ENCODE measurements at regions not wholly inside any gene's neighbourhood (a gene's known extent, or its start where the extent isn't known, plus 50 kb on each side); places are given as distances from the start of the nearest gene placed in this dataset.

DNA sequence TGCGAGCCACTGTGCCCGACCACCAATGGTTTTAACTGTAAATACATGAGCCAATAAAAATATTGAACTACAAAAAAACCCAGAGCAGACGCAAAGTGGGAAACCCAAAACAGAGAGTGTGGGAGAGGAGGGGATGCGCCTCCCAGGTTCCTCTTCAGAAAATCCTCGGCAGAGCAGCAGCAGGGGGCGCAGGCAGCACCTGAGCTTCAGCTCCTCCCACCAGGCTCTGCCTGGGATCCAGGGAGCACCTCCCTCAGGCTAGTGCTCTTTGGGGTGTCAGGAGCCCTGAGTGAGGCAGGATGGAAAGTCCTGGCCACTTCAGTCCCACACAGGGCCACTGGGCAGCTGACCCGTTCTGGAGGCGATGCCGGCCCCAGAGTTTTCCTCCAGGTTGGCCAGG lies 536.9 kb upstream of the CDH4 start:
- Histone ChIP-seq H3K79me2 (ENCODE audit: low read length) (no peaks in the 10 kb centered on the region), H3K27ac (ENCODE audit: low read length) (no peak overlapping the region), H2AFZ (ENCODE audit: low read length) (no peak overlapping the region), H4K20me1 (ENCODE audit: insufficient read depth, low read length) (no peaks in the 10 kb centered on the region), H3K4me1 (ENCODE audit: low read length) (no peaks in the 10 kb centered on the region), H3K36me3 (replicated peaks; ENCODE audit: insufficient read depth, low read length) (no peaks in the 10 kb centered on the region), H3F3A (ENCODE audit: insufficient read depth, low read length) (no peaks in the 10 kb centered on the region), H3K27me3 (replicated peaks; ENCODE audit: insufficient read depth, low read length) (no peaks in the 10 kb centered on the region), H3K9me3 (replicated peaks; ENCODE audit: insufficient read depth, low read length) (no peaks in the 10 kb centered on the region), H3K4me3 (ENCODE audit: low read length) (no peak overlapping the region), H3K9me2 (replicated peaks; ENCODE audit: insufficient read depth, low read length) (no peaks in the 10 kb centered on the region), H3K9ac (ENCODE audit: low read length) (no peak overlapping the region), H3K4me2 (ENCODE audit: low read depth, low read length) (no peak overlapping the region)
- no peak for DNase-seq
- TF ChIP-seq EZH2phosphoT487 (IDR thresholded peaks at IDR 0.05; ENCODE audit: low read length) (no peak), EZH2 (optimal IDR thresholded peaks at IDR 0.05; ENCODE audit: low read depth, low read length) (no peak)
- TF ChIP-seq, protein P1, sequence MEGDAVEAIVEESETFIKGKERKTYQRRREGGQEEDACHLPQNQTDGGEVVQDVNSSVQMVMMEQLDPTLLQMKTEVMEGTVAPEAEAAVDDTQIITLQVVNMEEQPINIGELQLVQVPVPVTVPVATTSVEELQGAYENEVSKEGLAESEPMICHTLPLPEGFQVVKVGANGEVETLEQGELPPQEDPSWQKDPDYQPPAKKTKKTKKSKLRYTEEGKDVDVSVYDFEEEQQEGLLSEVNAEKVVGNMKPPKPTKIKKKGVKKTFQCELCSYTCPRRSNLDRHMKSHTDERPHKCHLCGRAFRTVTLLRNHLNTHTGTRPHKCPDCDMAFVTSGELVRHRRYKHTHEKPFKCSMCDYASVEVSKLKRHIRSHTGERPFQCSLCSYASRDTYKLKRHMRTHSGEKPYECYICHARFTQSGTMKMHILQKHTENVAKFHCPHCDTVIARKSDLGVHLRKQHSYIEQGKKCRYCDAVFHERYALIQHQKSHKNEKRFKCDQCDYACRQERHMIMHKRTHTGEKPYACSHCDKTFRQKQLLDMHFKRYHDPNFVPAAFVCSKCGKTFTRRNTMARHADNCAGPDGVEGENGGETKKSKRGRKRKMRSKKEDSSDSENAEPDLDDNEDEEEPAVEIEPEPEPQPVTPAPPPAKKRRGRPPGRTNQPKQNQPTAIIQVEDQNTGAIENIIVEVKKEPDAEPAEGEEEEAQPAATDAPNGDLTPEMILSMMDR (IDR thresholded peaks at IDR 0.05; ENCODE audit: low read length): no peak

DNA sequence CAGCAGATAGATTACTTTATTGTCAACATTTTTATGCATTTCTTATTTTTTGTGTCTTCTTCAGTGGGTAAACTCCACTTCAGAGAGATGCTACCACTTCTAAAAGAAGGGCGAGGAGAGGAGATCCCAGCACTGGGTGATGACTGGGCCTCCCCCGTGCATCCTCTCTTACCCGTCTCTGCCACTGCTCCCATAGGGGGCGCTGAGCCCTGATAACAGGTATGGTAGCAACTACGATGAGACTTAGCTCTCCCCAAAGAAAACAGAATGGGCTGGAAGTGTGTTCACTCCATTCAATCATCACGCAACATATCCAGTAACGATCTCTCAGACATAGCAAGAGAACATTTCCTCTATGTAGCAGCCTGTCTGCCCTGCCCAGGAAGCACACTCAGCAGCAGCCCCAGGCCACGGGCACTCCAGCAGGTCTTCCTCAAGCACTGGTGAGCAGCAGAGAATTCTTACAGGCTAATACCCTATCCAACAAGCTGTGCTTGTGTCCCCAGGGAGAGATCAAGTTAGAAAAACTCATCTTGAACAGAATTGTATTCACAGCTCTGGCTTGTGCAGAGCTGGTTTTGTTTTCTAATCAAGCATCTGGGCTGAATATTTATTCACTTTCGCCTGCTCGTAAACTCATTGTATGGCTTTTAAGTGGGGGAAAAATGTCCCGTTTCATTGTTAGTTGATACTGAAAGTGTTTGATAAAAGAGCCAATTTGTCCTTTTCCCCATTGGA lies 533.1 kb upstream of the CDH4 start:
- no peaks in the 10 kb centered on the region for H3K79me2 ChIP-seq (ENCODE audit: low read length)

DNA sequence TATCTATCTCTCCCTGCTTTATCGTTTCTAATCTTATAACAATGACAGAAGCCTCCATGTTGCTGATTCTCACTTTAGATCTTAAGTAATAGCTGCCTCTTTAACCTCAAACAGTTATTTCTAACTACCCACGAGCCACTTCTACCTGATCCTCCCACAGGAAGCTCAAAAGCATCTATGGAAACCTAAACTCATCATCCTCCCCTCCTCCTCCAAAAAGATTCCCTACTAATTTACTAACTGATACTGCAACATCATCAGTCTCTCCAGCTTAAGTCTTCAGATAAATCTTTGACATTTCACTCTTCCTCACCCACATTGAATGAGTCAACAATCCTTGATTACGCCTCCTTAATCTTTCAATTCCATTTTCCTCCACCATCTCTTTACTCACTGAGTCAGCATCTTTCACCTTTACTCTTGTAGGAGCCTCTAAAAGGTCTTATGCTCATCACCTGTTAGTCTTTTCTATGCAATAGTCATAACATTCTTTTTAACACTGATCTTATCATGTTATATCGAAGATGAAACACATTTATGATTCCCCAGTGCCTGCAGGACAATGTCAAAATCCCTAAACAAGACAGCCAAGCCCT lies 526.7 kb upstream of the CDH4 start:
- no peaks in the 10 kb centered on the region for H3F3A ChIP-seq (ENCODE audit: insufficient read depth, low read length)
- H4K20me1 ChIP-seq (ENCODE audit: insufficient read depth, low read length): no peaks in the 10 kb centered on the region
- H3K9ac ChIP-seq (ENCODE audit: low read length): no peak overlapping the region
- H2AFZ ChIP-seq (ENCODE audit: low read length): no peak overlapping the region
- TF ChIP-seq, protein P1 (IDR thresholded peaks at IDR 0.05; ENCODE audit: low read length): no peak
- TF ChIP-seq EZH2phosphoT487 (IDR thresholded peaks at IDR 0.05; ENCODE audit: low read length) (no peak), EZH2 (optimal IDR thresholded peaks at IDR 0.05; ENCODE audit: low read depth, low read length) (no peak)
- no peaks in the 10 kb centered on the region for H3K9me3 ChIP-seq (replicated peaks; ENCODE audit: insufficient read depth, low read length)
- DNase-seq: no peak
- H3K4me3 ChIP-seq (ENCODE audit: low read length): no peak overlapping the region
- no peaks in the 10 kb centered on the region for H3K9me2 ChIP-seq (replicated peaks; ENCODE audit: insufficient read depth, low read length)
- H3K27me3 ChIP-seq (replicated peaks; ENCODE audit: insufficient read depth, low read length): no peaks in the 10 kb centered on the region
- H3K4me2 ChIP-seq (ENCODE audit: low read depth, low read length): no peak overlapping the region
- no peaks in the 10 kb centered on the region for H3K79me2 ChIP-seq (ENCODE audit: low read length)
- H3K27ac ChIP-seq (ENCODE audit: low read length): no peak overlapping the region
- H3K4me1 ChIP-seq (ENCODE audit: low read length): no peaks in the 10 kb centered on the region
- no peaks in the 10 kb centered on the region for H3K36me3 ChIP-seq (replicated peaks; ENCODE audit: insufficient read depth, low read length)

More for the DNA sequence above, 533.1 kb upstream of the CDH4 start:
- Histone ChIP-seq H3K4me1 (ENCODE audit: low read length) (no peaks in the 10 kb centered on the region), H2AFZ (ENCODE audit: low read length) (no peak overlapping the region), H3F3A (ENCODE audit: insufficient read depth, low read length) (no peaks in the 10 kb centered on the region), H3K9ac (ENCODE audit: low read length) (no peak overlapping the region), H3K36me3 (replicated peaks; ENCODE audit: insufficient read depth, low read length) (no peaks in the 10 kb centered on the region), H4K20me1 (ENCODE audit: insufficient read depth, low read length) (no peaks in the 10 kb centered on the region), H3K4me3 (ENCODE audit: low read length) (no peak overlapping the region), H3K9me2 (replicated peaks; ENCODE audit: insufficient read depth, low read length) (no peaks in the 10 kb centered on the region), H3K27me3 (replicated peaks; ENCODE audit: insufficient read depth, low read length) (no peaks in the 10 kb centered on the region), H3K9me3 (replicated peaks; ENCODE audit: insufficient read depth, low read length) (no peaks in the 10 kb centered on the region), H3K27ac (ENCODE audit: low read length) (no peak overlapping the region), H3K4me2 (ENCODE audit: low read depth, low read length) (no peak overlapping the region)
- TF ChIP-seq EZH2phosphoT487 (IDR thresholded peaks at IDR 0.05; ENCODE audit: low read length): no peak
- TF ChIP-seq EZH2 (optimal IDR thresholded peaks at IDR 0.05; ENCODE audit: low read depth, low read length): no peak
- TF ChIP-seq, protein P1 (IDR thresholded peaks at IDR 0.05; ENCODE audit: low read length): no peak
- DNase-seq: no peak
